Breast epithelium (tissue), 4 donors: ENCODE measurements at regions not wholly inside any gene's neighbourhood (a gene's known extent, or its start where the extent isn't known, plus 50 kb on each side); places are given as distances from the start of the nearest gene placed in this dataset.

Source experiments
- DNase-seq, 2 donors: peaks; one replicate each; pipeline ENCODE4 v3.0.0-alpha.2; 2019; ENCODE audit warnings: low spot score in 2 of 2
- H3K27ac ChIP-seq, 2 donors: fragments of 200-600 bp; sonication (generic) in 1 of 2; one replicate each; pipeline ENCODE4 v1.5.1; 2016 to 2019; ENCODE audit warnings: mild to moderate bottlenecking in 1 of 2
- H3K27me3 ChIP-seq, 2 donors: fragments of 200-600 bp; sonication (generic) in 1 of 2; one replicate each; pipeline versions ENCODE4 v1.5.1 to v1.6.0; 2017 to 2019; ENCODE audit warnings: control low read depth in 1 of 2, mild to moderate bottlenecking in 1 of 2
- H3K36me3 ChIP-seq: fragments of 200-600 bp; one replicate; pipeline ENCODE4 v1.5.1; 2019
- H3K4me1 ChIP-seq, 2 donors: fragments of 200-600 bp; sonication (generic); one replicate each; pipeline ENCODE4 v1.5.1; 2016 to 2019; ENCODE audit warnings: control low read depth in 1 of 2
- H3K4me3 ChIP-seq, 3 donors: fragments of 200-600 bp; sonication (generic); 1 replicate in 2 of 3; 2 replicates in 1 of 3; pipeline ENCODE4 v1.5.1; 2016 to 2019; ENCODE audit warnings: mild to moderate bottlenecking in 3 of 3, moderate library complexity in 2 of 3
- H3K9me3 ChIP-seq, 2 donors: fragments of 200-600 bp; sonication (generic) in 1 of 2; one replicate each; pipeline ENCODE4 v1.5.1; 2016 to 2019; ENCODE audit warnings: control low read depth in 1 of 2
- POLR2A ChIP-seq: fragments of 450-650 bp; IDR thresholded peaks from one replicate; pipeline ENCODE4 v1.6.1; 2016; ENCODE audit warnings: antibody characterized with exemption, mild to moderate bottlenecking, moderate library complexity
- POLR2AphosphoS5 ChIP-seq, 3 donors: sonication (generic); formaldehyde crosslinking; IDR thresholded peaks; one replicate each; pipeline ENCODE4 v1.6.1; 2017; ENCODE audit warnings: antibody characterized with exemption in 3 of 3
- intact Hi-C: fragments of 100-400 bp; cut with DNase I; formaldehyde crosslinking; loops from one replicate; pipeline ENCODE4 v1.15.1; 2023; ENCODE audit warnings: low total_unique reads
- TF ChIP-seq, protein P1 (sequence below), 3 donors: fragments of 450-650 bp; IDR thresholded peaks; one replicate each; pipeline ENCODE4 v1.5.1; 2016 to 2017; ENCODE audit warnings: antibody characterized with exemption in 3 of 3, mild to moderate bottlenecking in 3 of 3, moderate library complexity in 3 of 3

DNA sequence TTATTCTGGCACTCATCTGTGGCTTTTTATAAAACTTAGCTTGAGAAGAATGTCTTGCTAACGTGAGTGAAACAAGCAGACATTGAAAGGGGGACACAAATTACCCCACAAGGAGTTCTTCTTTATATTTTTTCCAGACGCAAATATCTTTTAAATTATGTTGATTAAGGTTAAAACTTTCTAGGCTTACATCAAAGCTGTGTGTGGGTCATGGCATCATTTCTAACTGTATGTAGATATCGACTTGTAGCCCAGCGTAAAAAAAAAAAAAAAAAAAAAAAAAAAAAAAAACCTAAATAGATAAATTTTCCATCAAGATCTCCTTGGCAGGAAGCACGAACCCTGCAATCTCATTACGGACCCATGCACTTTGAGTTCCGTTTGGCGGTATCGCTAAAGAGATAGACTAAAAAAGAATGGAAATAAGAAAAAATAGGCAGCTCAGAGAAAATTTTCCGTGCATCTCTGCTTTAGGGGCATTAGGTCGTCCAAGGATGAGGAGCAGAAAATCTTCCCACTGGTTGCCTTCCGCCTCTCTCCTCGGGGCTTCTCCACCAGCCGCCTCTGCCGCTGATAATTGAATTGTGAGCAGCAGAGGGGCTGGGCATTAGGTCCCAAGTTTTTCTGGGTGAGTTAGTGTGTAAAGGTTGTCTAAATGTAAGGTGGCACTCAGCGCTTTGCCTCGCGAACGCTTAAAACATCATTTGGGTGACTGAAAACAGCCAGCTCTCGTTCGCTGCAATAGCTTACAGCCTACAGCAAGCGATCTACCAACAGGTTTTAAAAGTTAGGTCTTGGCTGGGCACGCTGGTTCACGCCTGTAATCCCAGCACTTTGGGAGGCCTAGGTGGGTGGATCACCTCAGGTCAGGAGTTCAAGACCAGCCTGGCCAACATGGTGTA lies 194.0 kb downstream of the TRIM27 start:
- Histone ChIP-seq H3K27ac (no peak overlapping the region), H3K36me3 (no peaks in the 10 kb centered on the region), H3K9me3 (no peaks in the 10 kb centered on the region), H3K27me3 (peaks cover 0 to 30% of the 10 kb centered on the region in 2 donors), H3K4me1 (no peaks in the 10 kb centered on the region), H3K4me3 (peak overlapping the region in 2 of 3 donors; percentile 57 to 68)
- no peak for DNase-seq
- intact Hi-C loops, result no loop called here
- no peak for TF ChIP-seq POLR2AphosphoS5 (IDR thresholded peaks at IDR 0.05)
- TF ChIP-seq, protein P1, sequence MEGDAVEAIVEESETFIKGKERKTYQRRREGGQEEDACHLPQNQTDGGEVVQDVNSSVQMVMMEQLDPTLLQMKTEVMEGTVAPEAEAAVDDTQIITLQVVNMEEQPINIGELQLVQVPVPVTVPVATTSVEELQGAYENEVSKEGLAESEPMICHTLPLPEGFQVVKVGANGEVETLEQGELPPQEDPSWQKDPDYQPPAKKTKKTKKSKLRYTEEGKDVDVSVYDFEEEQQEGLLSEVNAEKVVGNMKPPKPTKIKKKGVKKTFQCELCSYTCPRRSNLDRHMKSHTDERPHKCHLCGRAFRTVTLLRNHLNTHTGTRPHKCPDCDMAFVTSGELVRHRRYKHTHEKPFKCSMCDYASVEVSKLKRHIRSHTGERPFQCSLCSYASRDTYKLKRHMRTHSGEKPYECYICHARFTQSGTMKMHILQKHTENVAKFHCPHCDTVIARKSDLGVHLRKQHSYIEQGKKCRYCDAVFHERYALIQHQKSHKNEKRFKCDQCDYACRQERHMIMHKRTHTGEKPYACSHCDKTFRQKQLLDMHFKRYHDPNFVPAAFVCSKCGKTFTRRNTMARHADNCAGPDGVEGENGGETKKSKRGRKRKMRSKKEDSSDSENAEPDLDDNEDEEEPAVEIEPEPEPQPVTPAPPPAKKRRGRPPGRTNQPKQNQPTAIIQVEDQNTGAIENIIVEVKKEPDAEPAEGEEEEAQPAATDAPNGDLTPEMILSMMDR (IDR thresholded peaks at IDR 0.05), result no peak
- TF ChIP-seq POLR2A, result no peak

DNA sequence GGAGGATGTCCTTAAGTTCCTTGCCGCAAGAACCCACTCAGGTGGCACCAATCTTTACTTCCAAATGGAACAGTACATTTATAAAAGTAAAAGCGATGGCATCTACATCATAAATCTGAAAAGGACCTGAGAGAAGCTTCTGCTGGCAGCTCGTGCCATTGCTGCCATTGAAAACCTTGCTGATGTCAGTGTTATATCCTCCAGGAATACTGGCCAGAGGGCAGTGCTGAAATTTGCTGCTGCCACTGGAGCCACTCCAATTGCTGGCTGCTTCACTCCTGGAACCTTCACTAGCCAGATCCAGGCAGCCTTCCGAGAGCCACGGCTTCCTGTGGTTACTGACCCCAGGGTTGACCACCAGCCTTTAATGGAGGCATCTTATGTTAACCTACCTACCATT lies 191.7 kb downstream of the TRIM27 start:
- DNase-seq, result no peak
- Histone ChIP-seq H3K9me3 (no peaks in the 10 kb centered on the region), H3K36me3 (no peaks in the 10 kb centered on the region), H3K4me1 (no peaks in the 10 kb centered on the region), H3K4me3 (no peak overlapping the region), H3K27ac (no peak overlapping the region), H3K27me3 (peaks cover 0 to 42% of the 10 kb centered on the region in 2 donors)
- TF ChIP-seq POLR2AphosphoS5 (IDR thresholded peaks at IDR 0.05), result no peak
- TF ChIP-seq, protein P1 (IDR thresholded peaks at IDR 0.05), result no peak
- no peak for TF ChIP-seq POLR2A
- intact Hi-C loops, result no loop called here

DNA sequence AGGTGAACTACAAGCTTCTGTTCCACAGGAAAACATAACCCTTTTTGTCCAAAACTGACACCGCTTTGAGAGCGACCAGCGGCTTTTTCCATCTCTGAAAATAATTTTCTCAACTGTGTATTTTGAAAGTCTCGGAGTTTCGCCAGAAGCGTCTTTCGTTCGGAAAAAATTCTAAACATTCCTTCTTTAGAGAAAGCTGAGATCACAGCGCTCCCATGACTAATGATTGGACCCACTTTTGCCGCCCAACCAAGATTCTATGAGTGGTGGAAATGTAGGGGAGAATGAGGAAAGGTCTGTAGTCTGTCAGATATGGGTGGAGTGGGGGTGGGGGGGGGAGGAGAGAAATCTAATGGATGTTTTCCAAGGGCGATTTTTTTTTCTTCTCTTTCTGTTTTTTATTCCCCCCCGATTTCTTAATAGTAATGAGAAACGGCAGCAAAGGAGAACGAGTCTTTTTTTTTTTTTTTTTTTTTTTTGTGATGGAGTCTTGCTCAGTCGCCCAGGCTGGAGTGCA lies 189.3 kb downstream of the TRIM27 start:
- peaks cover 0 to 6% of the 10 kb centered on the region in 2 donors for H3K9me3 ChIP-seq
- DNase-seq, result no peak
- no peak overlapping the region for H3K27ac ChIP-seq
- intact Hi-C loops, result no loop called here
- no peak for TF ChIP-seq POLR2A
- TF ChIP-seq, protein P1 (IDR thresholded peaks at IDR 0.05), result no peak
- TF ChIP-seq POLR2AphosphoS5 (IDR thresholded peaks at IDR 0.05), result no peak
- H3K36me3 ChIP-seq, result no peaks in the 10 kb centered on the region
- H3K4me1 ChIP-seq, result no peaks in the 10 kb centered on the region
- H3K27me3 ChIP-seq, result peaks cover 0 to 67% of the 10 kb centered on the region in 2 donors
- H3K4me3 ChIP-seq, result no peak overlapping the region

DNA sequence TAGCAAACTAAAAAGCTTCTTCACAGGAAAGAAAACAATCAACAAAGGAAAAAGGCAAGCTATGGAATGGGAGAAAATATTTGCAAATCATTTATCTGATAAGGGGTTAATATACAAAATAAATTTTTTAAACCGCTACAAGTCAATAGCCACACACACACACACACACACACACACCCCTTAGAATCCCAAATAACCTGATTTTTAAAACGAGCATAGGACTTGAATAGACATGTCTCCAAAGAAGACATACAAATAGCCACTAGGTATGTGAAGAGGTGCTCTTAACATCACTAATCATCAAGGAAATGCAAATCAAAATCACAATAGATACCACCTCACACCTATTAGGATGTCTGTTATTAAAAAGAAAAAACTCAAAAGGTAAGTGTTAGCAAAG lies 187.7 kb downstream of the TRIM27 start:
- TF ChIP-seq, protein P1 (IDR thresholded peaks at IDR 0.05), result no peak
- intact Hi-C loops, result no loop called here
- H3K4me1 ChIP-seq, result no peaks in the 10 kb centered on the region
- H3K27me3 ChIP-seq, result peaks cover 0 to 80% of the 10 kb centered on the region in 2 donors
- H3K9me3 ChIP-seq, result peaks cover 0 to 6% of the 10 kb centered on the region in 2 donors
- DNase-seq, result no peak
- H3K4me3 ChIP-seq, result no peak overlapping the region
- no peak overlapping the region for H3K27ac ChIP-seq
- H3K36me3 ChIP-seq, result no peaks in the 10 kb centered on the region

DNA sequence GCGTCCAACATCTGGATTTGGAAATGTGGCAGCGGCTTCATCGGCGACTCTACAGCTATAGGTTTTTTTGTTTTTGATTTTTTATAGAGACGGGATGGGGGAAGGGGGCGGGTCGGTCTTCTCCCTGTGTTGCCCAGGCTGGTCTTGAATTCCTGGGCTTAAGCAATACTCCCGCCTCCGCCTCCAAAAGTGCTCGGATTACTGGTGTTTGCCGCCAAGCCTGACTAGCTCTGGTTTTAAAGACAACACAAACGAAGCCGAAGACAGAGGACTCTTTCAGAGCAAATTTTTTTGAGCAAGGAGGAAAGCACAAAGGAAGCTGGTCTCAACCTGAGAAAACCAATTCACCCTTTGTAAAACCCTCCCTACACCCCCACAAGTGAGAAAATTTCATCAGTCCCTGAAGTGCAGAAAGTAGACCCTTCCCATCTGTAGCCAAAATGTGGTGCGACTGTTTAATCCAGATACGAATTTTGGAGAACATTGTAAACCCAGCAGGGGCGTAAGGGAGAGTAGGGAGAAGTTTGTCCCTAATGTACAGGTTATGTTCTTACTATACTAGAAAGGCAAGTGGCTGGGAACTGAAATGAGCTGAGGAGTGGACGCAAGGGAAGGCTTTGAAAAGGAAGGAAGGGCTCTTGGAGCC lies 185.9 kb downstream of the TRIM27 start:
- Histone ChIP-seq H3K36me3 (no peaks in the 10 kb centered on the region), H3K4me3 (no peak overlapping the region), H3K4me1 (no peaks in the 10 kb centered on the region), H3K27ac (no peak overlapping the region), H3K9me3 (peaks cover 0 to 6% of the 10 kb centered on the region in 2 donors), H3K27me3 (peaks cover 0 to 90% of the 10 kb centered on the region in 2 donors)
- TF ChIP-seq POLR2A, result no peak
- TF ChIP-seq POLR2AphosphoS5 (IDR thresholded peaks at IDR 0.05), result no peak
- TF ChIP-seq, protein P1 (IDR thresholded peaks at IDR 0.05), result no peak
- intact Hi-C loops, result no loop called here
- DNase-seq, result no peak
